SK-N-MC (cell line): ENCODE measurements at regions not wholly inside any gene's neighbourhood (a gene's known extent, or its start where the extent isn't known, plus 50 kb on each side); places are given as distances from the start of the nearest gene placed in this dataset.
"Not testable (repeated sequence)": the region's sequence is repeated elsewhere in the genome, so short reads cannot be mapped to it uniquely, and the experiment has no call there.

ENCODE experiments used
- DNase-seq: peaks from one replicate; pipeline ENCODE4 v3.0.0-alpha.2; 2011; ENCODE audit warnings: low read depth, low spot score
- H3K27ac ChIP-seq: fragments of 200-600 bp; sonication (generic); 2 replicates; pipeline ENCODE4 v1.5.1; 2016; ENCODE audit warnings: mixed run types
- H3K36me3 ChIP-seq: fragments of 200-600 bp; sonication (generic); 2 replicates; pipeline ENCODE4 v1.6.1; 2017; ENCODE audit warnings: antibody characterized with exemption, low read length, mixed read lengths; ENCODE audit not compliant: insufficient read depth
- H3K4me3 ChIP-seq: fragments of 200-600 bp; sonication (generic); 2 replicates; pipeline ENCODE4 v1.5.1; 2016
- H3K9ac ChIP-seq: fragments of 200-600 bp; sonication (generic); 2 replicates; pipeline ENCODE4 v1.8.0; 2017; ENCODE audit warnings: mixed run types, mixed read lengths; ENCODE audit not compliant: insufficient read length
- H3K9me3 ChIP-seq: fragments of 200-600 bp; sonication (generic); 2 replicates; pipeline ENCODE4 v1.6.1; 2017; ENCODE audit warnings: low read depth, mild to moderate bottlenecking, antibody characterized with exemption, low read length, moderate library complexity, mixed read lengths
- EZH2 ChIP-seq: fragments of 200-600 bp; sonication (generic); IDR thresholded peaks from one replicate; pipeline ENCODE4 v1.6.1; 2017; ENCODE audit warnings: antibody characterized with exemption
- FOXP2 ChIP-seq: optimal IDR thresholded peaks from 2 replicates; pipeline ENCODE3; 2011; ENCODE audit warnings: mild to moderate bottlenecking, moderate library complexity; ENCODE audit not compliant: insufficient read depth; ENCODE audit errors: extremely low read length, control extremely low read depth
- POLR2AphosphoS5 ChIP-seq: IDR thresholded peaks from 2 replicates; pipeline ENCODE4 v1.6.1; 2012; ENCODE audit warnings: mild to moderate bottlenecking, low read depth, low read length, borderline replicate concordance

DNA sequence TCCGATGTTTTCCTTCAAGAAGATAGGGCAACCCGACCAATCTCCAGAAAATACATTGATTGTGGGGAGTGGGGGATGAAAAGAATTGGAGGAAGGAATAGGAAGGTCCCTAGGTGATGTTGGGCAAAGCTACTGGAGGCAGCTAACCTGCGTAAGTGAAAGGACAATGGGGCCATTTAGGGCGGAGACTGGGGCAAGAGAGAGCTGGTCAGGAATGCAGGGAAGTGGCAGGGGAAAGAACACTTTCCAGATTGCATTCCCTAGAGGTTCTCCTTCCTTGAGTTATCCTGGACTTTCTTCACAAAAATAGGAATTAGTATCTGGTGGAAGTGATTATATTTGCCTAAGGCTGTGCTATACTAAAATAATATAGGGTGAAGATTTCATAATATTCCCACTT, 151.8 kb upstream of the HMGA2 start:
- no peak overlapping the region for H3K27ac ChIP-seq
- no peak overlapping the region for H3K9ac ChIP-seq
- TF ChIP-seq FOXP2 (no peak), POLR2AphosphoS5 (no peak), EZH2 (no peak)

DNA sequence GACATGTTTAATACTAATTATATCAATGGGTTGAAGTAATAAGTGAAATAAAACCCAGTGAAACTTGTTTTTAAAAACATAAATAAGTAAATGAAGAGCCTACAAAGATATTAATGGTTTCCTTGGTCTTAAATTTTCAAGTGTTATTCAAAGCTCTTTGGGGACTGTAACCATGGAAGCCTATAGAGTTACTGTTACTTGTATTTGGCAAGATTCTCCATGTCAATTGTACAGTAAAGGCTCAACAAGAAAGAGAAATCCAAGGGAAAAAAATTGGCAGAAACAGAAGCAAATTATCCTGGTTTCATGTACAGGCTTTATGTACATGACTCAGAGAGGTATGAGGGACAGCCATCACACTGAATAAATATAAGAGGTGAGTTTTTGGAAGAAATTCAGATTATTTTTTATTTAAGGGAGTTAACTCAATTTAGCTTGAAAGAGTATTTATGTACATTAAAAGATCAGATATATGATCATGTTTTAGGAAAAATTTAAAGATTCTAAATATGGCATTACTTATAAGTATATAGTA, 151.1 kb upstream of the HMGA2 start:
- Histone ChIP-seq H3K4me3 (no peak overlapping the region), H3K9ac (no peak overlapping the region), H3K36me3 (no peaks in the 10 kb centered on the region), H3K9me3 (no peaks in the 10 kb centered on the region), H3K27ac (no peak overlapping the region)
- TF ChIP-seq FOXP2 = no peak
- no peak for TF ChIP-seq POLR2AphosphoS5
- no peak for TF ChIP-seq EZH2
- no peak for DNase-seq

More for the DNA sequence above, 151.8 kb upstream of the HMGA2 start:
- no peaks in the 10 kb centered on the region for H3K9me3 ChIP-seq
- no peak overlapping the region for H3K4me3 ChIP-seq
- DNase-seq = no peak
- H3K36me3 ChIP-seq = no peaks in the 10 kb centered on the region

DNA sequence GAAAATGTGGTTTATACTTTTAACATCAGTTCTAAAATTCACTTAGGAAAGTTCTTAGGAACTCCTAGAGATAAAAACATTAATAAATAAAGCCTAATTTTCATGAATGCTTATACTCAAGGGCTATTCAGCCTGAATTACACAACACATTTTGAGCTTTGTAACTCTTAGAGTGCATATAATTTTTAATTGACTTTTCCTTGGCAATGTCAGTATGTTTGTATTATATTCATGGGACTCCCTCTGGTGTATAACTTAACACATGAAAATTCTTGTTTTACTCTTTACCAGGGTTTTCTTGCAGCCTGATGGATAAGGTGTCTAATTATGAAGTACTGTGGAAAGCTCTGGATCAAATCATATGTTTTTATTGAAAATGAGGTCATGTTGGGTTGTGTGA, 150.6 kb upstream of the HMGA2 start:
- no peak for DNase-seq
- H3K4me3 ChIP-seq = no peak overlapping the region

DNA sequence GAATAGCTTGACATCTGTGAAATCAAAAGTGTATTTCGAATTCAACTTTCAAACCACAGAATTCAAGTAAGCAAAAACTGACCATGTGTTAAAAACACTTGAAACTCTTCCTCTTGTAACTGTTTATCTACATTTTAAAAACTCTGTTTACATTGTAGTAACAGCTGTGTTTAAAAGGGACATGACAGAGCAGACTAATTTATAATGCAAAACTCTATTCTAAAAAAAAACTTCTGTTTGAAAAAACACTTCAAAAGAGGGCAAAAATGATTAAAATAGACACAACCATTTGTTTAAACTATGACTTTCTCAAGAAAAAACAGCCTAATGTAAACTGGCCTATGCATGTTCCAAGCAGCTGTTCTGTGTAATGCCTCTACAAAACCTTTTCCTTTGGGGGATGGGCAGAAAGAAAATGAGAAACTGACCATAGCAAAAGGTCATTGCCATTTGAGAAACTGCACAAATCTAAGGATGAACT, 149.1 kb upstream of the HMGA2 start:
- Histone ChIP-seq H3K27ac (no peak overlapping the region), H3K9ac (no peak overlapping the region), H3K36me3 (no peaks in the 10 kb centered on the region), H3K4me3 (no peak overlapping the region), H3K9me3 (no peaks in the 10 kb centered on the region)
- no peak for DNase-seq
- TF ChIP-seq POLR2AphosphoS5 = no peak

More for the DNA sequence above, 150.6 kb upstream of the HMGA2 start:
- no peak for TF ChIP-seq FOXP2
- no peak for TF ChIP-seq POLR2AphosphoS5
- TF ChIP-seq EZH2 = no peak
- Histone ChIP-seq H3K36me3 (no peaks in the 10 kb centered on the region), H3K9me3 (no peaks in the 10 kb centered on the region), H3K9ac (no peak overlapping the region), H3K27ac (no peak overlapping the region)

DNA sequence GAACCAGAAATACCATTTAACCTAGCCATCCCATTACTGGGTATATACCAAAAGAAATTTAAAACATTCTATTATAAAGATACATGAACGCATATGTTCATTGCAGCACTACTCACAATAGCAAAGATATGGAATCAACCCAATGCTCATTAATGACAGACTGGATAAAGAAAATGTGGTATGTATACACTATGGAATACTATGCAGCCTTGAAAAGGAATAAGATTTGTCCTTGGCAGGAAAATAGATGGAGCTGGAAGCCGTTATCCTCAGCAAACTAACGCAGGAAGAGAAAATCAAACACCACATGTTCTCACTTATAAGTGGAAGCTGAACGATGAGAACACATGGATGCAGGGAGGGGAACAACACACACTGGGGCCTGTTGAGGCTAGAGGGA, 146.1 kb upstream of the HMGA2 start:
- H3K9ac ChIP-seq, H3K27ac ChIP-seq, H3K36me3 ChIP-seq, H3K4me3 ChIP-seq, DNase-seq, H3K9me3 ChIP-seq: not testable (repeated sequence)

DNA sequence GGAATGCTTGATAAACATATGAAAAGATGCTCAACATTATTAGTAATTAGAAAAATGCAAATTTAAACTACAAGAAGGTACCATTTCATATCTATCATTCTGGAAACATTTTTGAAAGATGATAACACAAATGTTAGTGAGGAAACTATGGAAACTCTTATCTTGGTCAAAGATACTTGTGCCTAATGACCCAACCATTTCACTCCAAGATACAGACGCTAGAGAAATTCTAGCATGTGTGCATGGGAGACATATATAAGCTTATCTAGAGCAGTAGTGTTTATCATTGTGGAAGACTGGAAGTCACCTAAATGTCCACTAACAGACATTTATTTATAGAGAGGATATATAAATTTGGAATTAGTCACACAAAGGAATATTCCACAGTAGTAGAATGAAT, 143.1 kb upstream of the HMGA2 start:
- Histone ChIP-seq H3K27ac (no peak overlapping the region), H3K4me3 (no peak overlapping the region), H3K36me3 (no peaks in the 10 kb centered on the region), H3K9ac (no peak overlapping the region), H3K9me3 (no peaks in the 10 kb centered on the region)
- TF ChIP-seq EZH2 (no peak), POLR2AphosphoS5 (no peak)
- DNase-seq = no peak

DNA sequence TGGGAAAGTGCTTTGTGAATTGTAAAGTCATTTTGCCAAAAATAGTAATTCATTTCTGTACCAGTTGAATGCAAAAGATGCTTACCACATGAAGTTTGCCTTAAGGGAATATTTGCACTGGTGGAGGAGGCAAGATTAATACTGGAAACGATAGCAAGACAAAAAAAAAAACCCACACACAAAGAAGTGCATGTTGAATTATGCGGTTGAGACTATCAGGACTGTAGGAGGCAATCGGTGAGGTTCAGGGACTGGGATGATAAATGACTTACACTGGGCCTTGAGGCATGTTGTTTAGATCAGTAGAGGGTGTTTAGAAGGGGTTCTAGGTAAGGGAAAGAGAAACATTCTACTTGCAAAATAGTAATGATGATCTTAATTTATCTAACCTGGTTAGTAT, 142.2 kb upstream of the HMGA2 start:
- Histone ChIP-seq H3K36me3 (no peaks in the 10 kb centered on the region), H3K27ac (no peak overlapping the region), H3K9ac (no peak overlapping the region), H3K9me3 (no peaks in the 10 kb centered on the region), H3K4me3 (no peak overlapping the region)
- TF ChIP-seq FOXP2 = no peak
- DNase-seq = no peak

DNA sequence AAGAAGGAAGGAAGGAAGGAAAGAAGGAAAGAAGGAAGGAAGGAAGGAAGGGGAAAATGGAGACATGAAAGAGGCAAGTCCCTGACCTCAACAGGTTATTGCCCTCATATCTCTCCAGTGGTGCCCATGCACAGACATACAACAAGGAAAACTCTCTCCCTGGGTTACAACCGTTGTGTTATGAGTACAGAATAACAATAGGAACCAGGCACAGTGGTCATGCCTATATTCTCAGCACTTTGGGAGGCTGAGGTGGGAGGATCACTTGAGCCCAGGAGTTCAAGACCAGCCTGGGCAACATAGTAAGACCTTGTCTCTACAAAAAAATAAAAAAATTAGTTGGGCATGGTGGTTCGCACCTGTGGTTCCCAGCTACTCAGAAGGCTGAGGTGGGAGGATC, 139.4 kb upstream of the HMGA2 start:
- no peak for TF ChIP-seq FOXP2
- no peak for TF ChIP-seq EZH2
- TF ChIP-seq POLR2AphosphoS5 = no peak
- Histone ChIP-seq H3K9me3 (no peaks in the 10 kb centered on the region), H3K27ac (no peak overlapping the region), H3K36me3 (no peaks in the 10 kb centered on the region), H3K4me3 (no peak overlapping the region), H3K9ac (no peak overlapping the region)
- no peak for DNase-seq

DNA sequence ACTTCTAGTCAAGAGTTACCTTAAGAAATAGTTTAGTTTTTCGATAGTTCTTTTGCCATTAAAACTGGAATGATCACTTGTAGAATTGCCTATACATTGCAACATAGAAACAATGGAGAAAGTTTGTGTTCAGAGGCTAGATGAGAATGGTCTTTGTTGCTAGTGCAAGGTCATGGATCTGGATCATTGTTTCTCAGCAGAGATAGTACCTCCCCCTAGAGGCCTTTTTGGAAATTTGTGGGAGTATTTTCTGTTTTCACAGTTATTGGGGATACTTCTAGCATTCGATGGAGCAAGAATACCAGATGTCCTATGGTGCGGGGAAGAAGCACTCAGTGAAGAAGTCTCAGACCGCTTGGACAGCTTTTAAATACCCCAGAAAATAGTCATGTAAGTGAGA, 138.8 kb upstream of the HMGA2 start:
- Histone ChIP-seq H3K9ac (no peak overlapping the region), H3K27ac (no peak overlapping the region), H3K4me3 (no peak overlapping the region), H3K36me3 (no peaks in the 10 kb centered on the region), H3K9me3 (no peaks in the 10 kb centered on the region)
- TF ChIP-seq POLR2AphosphoS5 (no peak), EZH2 (no peak), FOXP2 (no peak)
- no peak for DNase-seq

DNA sequence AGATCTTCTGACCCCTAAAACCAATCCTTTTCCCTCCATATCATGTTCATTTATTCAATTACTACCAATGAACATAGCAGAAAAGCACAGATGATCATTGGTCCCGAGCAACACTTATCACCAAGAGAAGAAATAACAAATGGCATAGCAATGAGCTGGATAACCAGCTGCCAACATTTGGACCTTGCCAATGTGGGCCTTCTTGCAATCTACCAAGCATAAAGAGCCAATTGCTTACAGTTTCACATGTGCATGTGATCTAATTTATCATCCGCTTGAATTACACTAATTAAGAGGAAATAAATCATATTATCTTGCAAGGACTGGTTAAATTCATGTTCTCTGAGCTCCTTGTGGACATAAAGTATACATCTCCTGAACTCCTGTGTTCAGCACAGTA, 134.8 kb upstream of the HMGA2 start:
- no peaks in the 10 kb centered on the region for H3K9me3 ChIP-seq
- H3K27ac ChIP-seq = no peak overlapping the region
- no peak for DNase-seq
- TF ChIP-seq FOXP2 = no peak
- no peak for TF ChIP-seq POLR2AphosphoS5
- no peak for TF ChIP-seq EZH2
- H3K9ac ChIP-seq = no peak overlapping the region
- no peaks in the 10 kb centered on the region for H3K36me3 ChIP-seq
- no peak overlapping the region for H3K4me3 ChIP-seq
